Natural killer cell (primary cell): ENCODE measurements at regions not wholly inside any gene's neighbourhood (a gene's known extent, or its start where the extent isn't known, plus 50 kb on each side); places are given as distances from the start of the nearest gene placed in this dataset.

Source experiments
- ATAC-seq, 3 donors: fragments of 150-1000 bp in 2 of 3; fragments of 200-7000 bp in 1 of 3; cut with Tn5 transposase; 1 replicate in 1 of 3; 2 replicates in 2 of 3; pipeline ENCODE4 v1.10.0; 2021; ENCODE audit warnings: mild to moderate bottlenecking in 2 of 3, moderate library complexity in 2 of 3
- DNase-seq, 2 donors: peaks; one replicate each; pipeline versions ENCODE4 v3.0.0 to v3.0.0-alpha.2; 2013 to 2021; ENCODE audit warnings: mixed read lengths in 1 of 2
- H3K27ac ChIP-seq: one replicate; pipeline ENCODE4 v1.5.1; 2013; ENCODE audit warnings: mild to moderate bottlenecking, low read length
- H3K27me3 ChIP-seq: one replicate; pipeline ENCODE4 v1.6.1; 2013; ENCODE audit warnings: low read length; ENCODE audit not compliant: control insufficient read depth, insufficient read depth
- H3K36me3 ChIP-seq: one replicate; pipeline ENCODE4 v1.6.1; 2013; ENCODE audit warnings: low read length; ENCODE audit not compliant: control insufficient read depth, insufficient read depth
- H3K4me1 ChIP-seq: one replicate; pipeline ENCODE4 v1.6.1; 2013; ENCODE audit warnings: low read length; ENCODE audit not compliant: control insufficient read depth, insufficient read depth
- H3K4me3 ChIP-seq: one replicate; pipeline ENCODE4 v1.5.1; 2013; ENCODE audit warnings: low read length
- H3K9me3 ChIP-seq: one replicate; pipeline ENCODE4 v1.6.1; 2013; ENCODE audit warnings: low read length; ENCODE audit not compliant: control insufficient read depth, insufficient read depth
- H3K27ac Mint-ChIP-seq, 2 donors: one replicate each; pipeline ENCODE4 v1.8.0; 2022; ENCODE audit warnings: mild to moderate bottlenecking in 2 of 2, mixed read lengths in 2 of 2, moderate library complexity in 1 of 2
- H3K27me3 Mint-ChIP-seq, 2 donors: one replicate each; pipeline ENCODE4 v1.8.0; 2022; ENCODE audit warnings: low read depth in 2 of 2, mixed read lengths in 2 of 2
- H3K36me3 Mint-ChIP-seq: one replicate; pipeline ENCODE4 v1.8.0; 2022; ENCODE audit warnings: mixed read lengths
- H3K4me1 Mint-ChIP-seq, 2 donors: one replicate each; pipeline ENCODE4 v1.8.0; 2022; ENCODE audit warnings: mixed read lengths in 2 of 2
- H3K4me3 Mint-ChIP-seq: one replicate; pipeline ENCODE4 v1.8.0; 2022; ENCODE audit warnings: mild to moderate bottlenecking, moderate library complexity, mixed read lengths
- H3K9me3 Mint-ChIP-seq, 2 donors: one replicate each; pipeline ENCODE4 v1.8.0; 2022; ENCODE audit warnings: mixed read lengths in 2 of 2
- WGBS: methylation state at CpG from one replicate; pipeline ENCODE4 v1.1.7; 2013; ENCODE audit warnings: missing lambda C conversion rate; ENCODE audit not compliant: insufficient coverage; 5-methylcytosine and 5-hydroxymethylcytosine counted together
- intact Hi-C: fragments of 100-400 bp; cut with micrococcal nuclease; formaldehyde crosslinking; loops from one replicate; pipeline ENCODE4 v1.14.2; 2022
- TF ChIP-seq, protein P1 (sequence below): fragments of 200-600 bp; IDR thresholded peaks from one replicate; pipeline ENCODE4 v1.8.0; 2022; ENCODE audit warnings: antibody characterized with exemption

DNA sequence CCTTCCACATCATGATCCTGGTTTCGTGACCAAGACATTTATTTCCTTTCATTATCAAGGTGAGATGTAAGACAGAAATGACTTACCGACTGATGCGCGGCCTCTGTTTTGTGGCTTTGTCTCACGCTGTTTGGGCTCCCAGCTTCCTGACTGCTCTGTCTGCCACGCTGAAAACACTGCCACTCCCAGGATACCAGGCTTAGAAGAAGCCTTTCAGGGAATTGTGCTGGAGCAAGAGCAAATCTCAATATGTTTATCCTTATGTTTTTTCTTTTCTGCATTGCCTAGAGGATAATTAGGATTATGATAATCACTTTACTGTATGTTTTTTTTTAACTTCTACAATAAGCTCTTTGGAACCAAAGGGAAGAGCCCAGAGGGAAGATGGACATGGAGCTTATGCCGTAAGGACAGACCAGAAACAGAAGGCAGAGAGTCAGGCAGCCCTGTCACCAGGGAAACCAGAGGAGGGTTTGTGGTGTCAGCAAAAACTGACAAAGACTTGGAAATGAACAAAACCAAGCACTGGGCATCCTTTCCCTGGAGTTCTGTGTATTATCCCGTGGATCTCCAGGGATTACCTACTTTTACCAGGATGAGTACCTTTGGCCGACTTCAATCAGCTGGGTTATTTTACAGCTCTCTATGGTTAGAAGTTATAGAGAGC, 68.2 kb upstream of the ISX start:
- peaks cover 0 to 10% of the 10 kb centered on the region in 2 donors for H3K27me3 Mint-ChIP-seq

DNA sequence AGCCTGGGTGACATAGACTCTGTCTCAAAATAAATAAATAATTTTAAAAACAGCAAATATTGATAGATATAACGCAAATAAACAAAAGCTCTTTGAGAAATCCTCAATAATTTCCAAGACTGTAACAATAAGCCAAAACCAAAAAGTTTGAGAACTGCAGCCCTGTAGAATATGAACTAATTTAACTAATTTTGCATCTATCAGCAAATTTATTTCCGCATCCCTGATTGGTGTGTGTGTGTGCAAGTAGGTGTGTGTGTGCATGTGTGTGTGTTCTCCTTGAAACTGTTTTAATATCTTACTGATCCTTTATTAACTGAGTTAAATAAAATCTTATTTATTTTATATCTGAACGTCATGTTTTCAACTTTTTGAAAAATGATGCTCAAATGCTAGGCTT, 67.0 kb upstream of the ISX start:
- DNase-seq, result no peak
- TF ChIP-seq, protein P1, sequence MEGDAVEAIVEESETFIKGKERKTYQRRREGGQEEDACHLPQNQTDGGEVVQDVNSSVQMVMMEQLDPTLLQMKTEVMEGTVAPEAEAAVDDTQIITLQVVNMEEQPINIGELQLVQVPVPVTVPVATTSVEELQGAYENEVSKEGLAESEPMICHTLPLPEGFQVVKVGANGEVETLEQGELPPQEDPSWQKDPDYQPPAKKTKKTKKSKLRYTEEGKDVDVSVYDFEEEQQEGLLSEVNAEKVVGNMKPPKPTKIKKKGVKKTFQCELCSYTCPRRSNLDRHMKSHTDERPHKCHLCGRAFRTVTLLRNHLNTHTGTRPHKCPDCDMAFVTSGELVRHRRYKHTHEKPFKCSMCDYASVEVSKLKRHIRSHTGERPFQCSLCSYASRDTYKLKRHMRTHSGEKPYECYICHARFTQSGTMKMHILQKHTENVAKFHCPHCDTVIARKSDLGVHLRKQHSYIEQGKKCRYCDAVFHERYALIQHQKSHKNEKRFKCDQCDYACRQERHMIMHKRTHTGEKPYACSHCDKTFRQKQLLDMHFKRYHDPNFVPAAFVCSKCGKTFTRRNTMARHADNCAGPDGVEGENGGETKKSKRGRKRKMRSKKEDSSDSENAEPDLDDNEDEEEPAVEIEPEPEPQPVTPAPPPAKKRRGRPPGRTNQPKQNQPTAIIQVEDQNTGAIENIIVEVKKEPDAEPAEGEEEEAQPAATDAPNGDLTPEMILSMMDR, result no peak
- intact Hi-C loops, result no loop called here
- 91% methylated on average over 1 of the region's 3 CpGs for WGBS
- no peaks in the 10 kb centered on the region for H3K36me3 ChIP-seq
- H3K27me3 ChIP-seq, result no peaks in the 10 kb centered on the region
- H3K27ac ChIP-seq, result no peak overlapping the region
- no peak overlapping the region for H3K4me3 Mint-ChIP-seq
- H3K27me3 Mint-ChIP-seq, result peaks cover 0 to 7% of the 10 kb centered on the region in 2 donors
- H3K9me3 Mint-ChIP-seq, result no peaks in the 10 kb centered on the region
- no peaks in the 10 kb centered on the region for H3K4me1 Mint-ChIP-seq
- no peak overlapping the region for H3K4me3 ChIP-seq
- H3K36me3 Mint-ChIP-seq, result no peaks in the 10 kb centered on the region
- no peaks in the 10 kb centered on the region for H3K9me3 ChIP-seq
- H3K4me1 ChIP-seq, result no peaks in the 10 kb centered on the region
- no peak for ATAC-seq
- no peak overlapping the region for H3K27ac Mint-ChIP-seq

More for the DNA sequence above, 68.2 kb upstream of the ISX start:
- no peak overlapping the region for H3K27ac ChIP-seq
- no peak for DNase-seq
- Mint-ChIP-seq H3K9me3 (no peaks in the 10 kb centered on the region), H3K4me3 (no peak overlapping the region), H3K36me3 (no peaks in the 10 kb centered on the region), H3K4me1 (no peaks in the 10 kb centered on the region), H3K27ac (no peak overlapping the region)
- intact Hi-C loops, result no loop called here
- 78% methylated on average over 8 of the region's 9 CpGs for WGBS
- no peaks in the 10 kb centered on the region for H3K36me3 ChIP-seq
- TF ChIP-seq, protein P1, result no peak
- no peaks in the 10 kb centered on the region for H3K9me3 ChIP-seq
- no peaks in the 10 kb centered on the region for H3K4me1 ChIP-seq
- no peak overlapping the region for H3K4me3 ChIP-seq
- ATAC-seq, result no peak
- H3K27me3 ChIP-seq, result no peaks in the 10 kb centered on the region

DNA sequence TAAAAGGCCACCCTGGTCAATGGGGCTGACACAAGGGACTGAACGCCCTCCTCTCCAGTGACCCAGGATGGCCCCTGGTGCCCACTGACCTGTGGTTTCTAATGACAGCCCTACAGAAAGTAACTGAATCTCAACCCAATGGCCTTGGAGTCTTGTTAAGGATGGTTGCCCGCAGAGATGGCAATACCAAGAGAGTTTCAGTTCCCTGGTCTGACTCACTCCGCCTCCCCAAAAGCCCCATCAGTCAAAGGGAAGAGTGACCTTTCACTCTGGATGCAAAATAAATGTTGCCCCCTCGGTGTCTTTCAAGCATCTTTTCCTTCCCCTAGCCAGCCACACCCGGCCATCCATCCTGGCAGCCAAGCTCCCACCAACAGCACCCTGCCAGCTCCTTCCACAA, 57.7 kb upstream of the ISX start:
- WGBS, result 71% methylated on average over 5 of the region's 5 CpGs
- TF ChIP-seq, protein P1, result no peak
- H3K36me3 Mint-ChIP-seq, result no peaks in the 10 kb centered on the region

DNA sequence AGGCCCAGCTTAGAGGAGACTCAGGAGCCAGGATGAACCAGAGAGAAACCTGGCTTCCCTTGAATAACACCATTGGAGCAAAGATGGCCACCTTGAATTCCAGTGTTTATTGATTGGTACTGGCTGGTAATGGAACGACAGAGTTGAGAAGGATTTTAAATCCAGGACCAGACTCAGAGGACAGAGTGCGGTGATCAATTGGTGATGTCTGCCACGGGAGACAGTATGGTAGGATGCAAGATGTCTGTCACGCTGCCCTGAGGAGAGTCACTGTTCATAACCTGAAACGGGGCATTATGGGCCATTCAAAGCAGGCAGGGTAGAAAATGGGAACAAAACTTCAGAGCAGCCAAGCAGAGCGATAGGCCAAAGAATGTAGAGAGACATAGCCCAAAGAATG, 55.4 kb upstream of the ISX start:
- Mint-ChIP-seq H3K9me3 (no peaks in the 10 kb centered on the region), H3K4me3 (no peak overlapping the region), H3K4me1 (no peaks in the 10 kb centered on the region), H3K36me3 (no peaks in the 10 kb centered on the region), H3K27ac (no peak overlapping the region), H3K27me3 (peaks cover 0 to 5% of the 10 kb centered on the region in 2 donors)
- DNase-seq, result no peak
- Histone ChIP-seq H3K27ac (no peak overlapping the region), H3K27me3 (no peaks in the 10 kb centered on the region), H3K4me3 (no peak overlapping the region), H3K36me3 (no peaks in the 10 kb centered on the region), H3K4me1 (no peaks in the 10 kb centered on the region), H3K9me3 (no peaks in the 10 kb centered on the region)
- intact Hi-C loops, result no loop called here
- TF ChIP-seq, protein P1, result no peak
- ATAC-seq, result no peak
- 85% methylated on average over 6 of the region's 6 CpGs for WGBS

More for the DNA sequence above, 57.7 kb upstream of the ISX start:
- H3K27me3 ChIP-seq, result no peaks in the 10 kb centered on the region
- H3K36me3 ChIP-seq, result no peaks in the 10 kb centered on the region
- DNase-seq, result no peak
- Mint-ChIP-seq H3K9me3 (no peaks in the 10 kb centered on the region), H3K27ac (no peak overlapping the region), H3K4me3 (no peak overlapping the region), H3K27me3 (peaks cover 0 to 5% of the 10 kb centered on the region in 2 donors), H3K4me1 (no peaks in the 10 kb centered on the region)
- no peaks in the 10 kb centered on the region for H3K4me1 ChIP-seq
- H3K27ac ChIP-seq, result no peak overlapping the region
- intact Hi-C loops, result no loop called here
- no peak for ATAC-seq
- H3K4me3 ChIP-seq, result no peak overlapping the region
- H3K9me3 ChIP-seq, result no peaks in the 10 kb centered on the region
